ENCODE measurements at regions not wholly inside any gene's neighbourhood (a gene's known extent, or its start where the extent isn't known, plus 50 kb on each side); places are given as distances from the start of the nearest gene placed in this dataset.

DNA sequence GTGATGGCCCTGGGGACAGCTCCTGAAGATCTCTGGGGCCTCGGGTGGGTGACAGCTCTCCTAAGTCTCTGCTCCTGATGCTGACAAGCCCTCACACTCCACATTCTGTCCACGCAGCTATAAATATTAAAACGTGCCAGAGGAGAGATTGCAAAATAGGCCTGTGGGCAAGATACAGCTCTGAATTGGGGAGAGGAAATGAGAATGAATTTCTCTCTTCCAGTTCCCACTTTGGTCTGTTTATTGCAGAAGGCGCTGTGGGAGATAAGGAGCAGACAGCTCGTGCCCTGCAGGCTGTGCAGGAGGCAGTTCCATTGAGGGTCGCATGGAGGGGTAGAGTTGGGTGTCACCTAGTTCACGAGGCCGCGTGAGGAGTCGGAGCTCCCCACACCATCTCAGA lies 87.5 kb upstream of the SDK2 start:
- CTCF ChIA-PET (ENCODE audit: low intra/inter-chr PET ratio), result no interaction called here
- POLR2A ChIA-PET, result no interaction called here
- Histone ChIP-seq H3K4me1 (replicated peaks in 1 of 2; ENCODE audit: control insufficient read depth in 2 of 2, insufficient read depth in 2 of 2, low read length in 2 of 2) (no peaks in the 10 kb centered on the region), H4K20me1 (replicated peaks; ENCODE audit: control insufficient read depth, insufficient read depth, low read length) (no peaks in the 10 kb centered on the region), H2AFZ (ENCODE audit: low read depth, low read length) (no peak overlapping the region), H3K36me3 (ENCODE audit: control insufficient read depth, insufficient read depth, low read length) (no peaks in the 10 kb centered on the region), H3K4me2 (ENCODE audit: insufficient read depth, low read length) (no peak overlapping the region), H3K9me3 (replicated peaks; ENCODE audit: control insufficient read depth, insufficient read depth, low read depth, low read length) (no peaks in the 10 kb centered on the region), H3K9ac (ENCODE audit: insufficient read depth in 1 of 2, low read depth in 2 of 2, low read length in 2 of 2) (no peak overlapping the region), H3K27ac (ENCODE audit: extremely low read depth, low read depth, low read length) (no peak overlapping the region), H3K4me3 (no peak overlapping the region), H3K79me2 (ENCODE audit: control insufficient read depth, insufficient read depth, low read length) (no peaks in the 10 kb centered on the region), H3K27me3 (ENCODE audit: control insufficient read depth in 2 of 2, insufficient read depth in 2 of 2, low read length in 2 of 2) (no peaks in the 10 kb centered on the region), H3K9me1 (ENCODE audit: control insufficient read depth, insufficient read depth, low read length) (no peaks in the 10 kb centered on the region)
- FAIRE-seq (no peak), ATAC-seq (no peak), DNase-seq (ENCODE audit: extremely low read depth in 1 of 4, low spot score in 3 of 4) (no peak)
- intact Hi-C loops (cut with micrococcal nuclease) (no loop called here), in situ Hi-C loops (cut with MboI) (no loop called here)
- BruUV-seq (replicated peaks), result no TSS peak
- under 1% methylated on average over 10 of the region's 10 CpGs for WGBS (ENCODE audit: insufficient coverage, low coverage, missing lambda C conversion rate)
- TF ChIP-seq BDP1 (IDR thresholded peaks at IDR 0.05; ENCODE audit: insufficient read depth, insufficient read length) (no peak), ZEB2 (IDR thresholded peaks at IDR 0.05) (no peak), ZFP1 (CRISPR knock-in tag; IDR thresholded peaks at IDR 0.05) (no peak), GATA2 (CRISPR knock-in tag; IDR thresholded peaks at IDR 0.05) (no peak), FOSL1 (tag; conservative IDR thresholded peaks at IDR 0.05) (no peak), ZNF444 (CRISPR knock-in tag; IDR thresholded peaks at IDR 0.05) (no peak), NCOA4 (IDR thresholded peaks at IDR 0.05; ENCODE audit: partially characterized antibody) (no peak), CREB1 (IDR thresholded peaks at IDR 0.05) (no peak), CREB1 (CRISPR knock-in tag; IDR thresholded peaks at IDR 0.05) (no peak), ETV6 (IDR thresholded peaks at IDR 0.05; ENCODE audit: borderline replicate concordance in 1 of 2, low read depth in 2 of 2, low read length in 1 of 2) (no peak), ETV6 (CRISPR knock-in tag; IDR thresholded peaks at IDR 0.05; ENCODE audit: borderline replicate concordance) (no peak), RAD51 (IDR thresholded peaks at IDR 0.05; ENCODE audit: borderline replicate concordance, low read depth) (no peak), XRCC4 (IDR thresholded peaks at IDR 0.05; ENCODE audit: extremely low read depth, insufficient read depth, insufficient read length) (no peak), KAT7 (CRISPR knock-in tag; IDR thresholded peaks at IDR 0.05; ENCODE audit: borderline replicate concordance) (no peak), SMARCA4 (IDR thresholded peaks at IDR 0.05) (no peak), POLR3A (IDR thresholded peaks at IDR 0.05; ENCODE audit: borderline replicate concordance, extremely low read depth, insufficient read depth, insufficient read length) (no peak)
- TF ChIP-seq, protein P1, sequence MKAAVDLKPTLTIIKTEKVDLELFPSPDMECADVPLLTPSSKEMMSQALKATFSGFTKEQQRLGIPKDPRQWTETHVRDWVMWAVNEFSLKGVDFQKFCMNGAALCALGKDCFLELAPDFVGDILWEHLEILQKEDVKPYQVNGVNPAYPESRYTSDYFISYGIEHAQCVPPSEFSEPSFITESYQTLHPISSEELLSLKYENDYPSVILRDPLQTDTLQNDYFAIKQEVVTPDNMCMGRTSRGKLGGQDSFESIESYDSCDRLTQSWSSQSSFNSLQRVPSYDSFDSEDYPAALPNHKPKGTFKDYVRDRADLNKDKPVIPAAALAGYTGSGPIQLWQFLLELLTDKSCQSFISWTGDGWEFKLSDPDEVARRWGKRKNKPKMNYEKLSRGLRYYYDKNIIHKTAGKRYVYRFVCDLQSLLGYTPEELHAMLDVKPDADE (conservative IDR thresholded peaks at IDR 0.05; ENCODE audit: control insufficient read depth, low read depth, low read length), result no peak
- TF ChIP-seq, protein P2, sequence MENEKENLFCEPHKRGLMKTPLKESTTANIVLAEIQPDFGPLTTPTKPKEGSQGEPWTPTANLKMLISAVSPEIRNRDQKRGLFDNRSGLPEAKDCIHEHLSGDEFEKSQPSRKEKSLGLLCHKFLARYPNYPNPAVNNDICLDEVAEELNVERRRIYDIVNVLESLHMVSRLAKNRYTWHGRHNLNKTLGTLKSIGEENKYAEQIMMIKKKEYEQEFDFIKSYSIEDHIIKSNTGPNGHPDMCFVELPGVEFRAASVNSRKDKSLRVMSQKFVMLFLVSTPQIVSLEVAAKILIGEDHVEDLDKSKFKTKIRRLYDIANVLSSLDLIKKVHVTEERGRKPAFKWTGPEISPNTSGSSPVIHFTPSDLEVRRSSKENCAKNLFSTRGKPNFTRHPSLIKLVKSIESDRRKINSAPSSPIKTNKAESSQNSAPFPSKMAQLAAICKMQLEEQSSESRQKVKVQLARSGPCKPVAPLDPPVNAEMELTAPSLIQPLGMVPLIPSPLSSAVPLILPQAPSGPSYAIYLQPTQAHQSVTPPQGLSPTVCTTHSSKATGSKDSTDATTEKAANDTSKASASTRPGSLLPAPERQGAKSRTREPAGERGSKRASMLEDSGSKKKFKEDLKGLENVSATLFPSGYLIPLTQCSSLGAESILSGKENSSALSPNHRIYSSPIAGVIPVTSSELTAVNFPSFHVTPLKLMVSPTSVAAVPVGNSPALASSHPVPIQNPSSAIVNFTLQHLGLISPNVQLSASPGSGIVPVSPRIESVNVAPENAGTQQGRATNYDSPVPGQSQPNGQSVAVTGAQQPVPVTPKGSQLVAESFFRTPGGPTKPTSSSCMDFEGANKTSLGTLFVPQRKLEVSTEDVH (IDR thresholded peaks at IDR 0.05; ENCODE audit: low read depth, partially characterized antibody), result no peak
- TF ChIP-seq, protein P3, sequence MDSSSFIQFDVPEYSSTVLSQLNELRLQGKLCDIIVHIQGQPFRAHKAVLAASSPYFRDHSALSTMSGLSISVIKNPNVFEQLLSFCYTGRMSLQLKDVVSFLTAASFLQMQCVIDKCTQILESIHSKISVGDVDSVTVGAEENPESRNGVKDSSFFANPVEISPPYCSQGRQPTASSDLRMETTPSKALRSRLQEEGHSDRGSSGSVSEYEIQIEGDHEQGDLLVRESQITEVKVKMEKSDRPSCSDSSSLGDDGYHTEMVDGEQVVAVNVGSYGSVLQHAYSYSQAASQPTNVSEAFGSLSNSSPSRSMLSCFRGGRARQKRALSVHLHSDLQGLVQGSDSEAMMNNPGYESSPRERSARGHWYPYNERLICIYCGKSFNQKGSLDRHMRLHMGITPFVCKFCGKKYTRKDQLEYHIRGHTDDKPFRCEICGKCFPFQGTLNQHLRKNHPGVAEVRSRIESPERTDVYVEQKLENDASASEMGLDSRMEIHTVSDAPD (CRISPR knock-in tag; IDR thresholded peaks at IDR 0.05), result no peak
- TF ChIP-seq, protein P4, sequence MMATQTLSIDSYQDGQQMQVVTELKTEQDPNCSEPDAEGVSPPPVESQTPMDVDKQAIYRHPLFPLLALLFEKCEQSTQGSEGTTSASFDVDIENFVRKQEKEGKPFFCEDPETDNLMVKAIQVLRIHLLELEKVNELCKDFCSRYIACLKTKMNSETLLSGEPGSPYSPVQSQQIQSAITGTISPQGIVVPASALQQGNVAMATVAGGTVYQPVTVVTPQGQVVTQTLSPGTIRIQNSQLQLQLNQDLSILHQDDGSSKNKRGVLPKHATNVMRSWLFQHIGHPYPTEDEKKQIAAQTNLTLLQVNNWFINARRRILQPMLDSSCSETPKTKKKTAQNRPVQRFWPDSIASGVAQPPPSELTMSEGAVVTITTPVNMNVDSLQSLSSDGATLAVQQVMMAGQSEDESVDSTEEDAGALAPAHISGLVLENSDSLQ (IDR thresholded peaks at IDR 0.05), result no peak
